ENCODE measurements at regions not wholly inside any gene's neighbourhood (a gene's known extent, or its start where the extent isn't known, plus 50 kb on each side); places are given as distances from the start of the nearest gene placed in this dataset.

GRCh38 chr15:95839367-95839782 is 491.1 kb upstream of the NR2F2 start:
- TF ChIP-seq EZH2 (IDR thresholded peaks at IDR 0.05; ENCODE audit: low read length, missing control alignments), result no peak
- TF ChIP-seq, protein P1, sequence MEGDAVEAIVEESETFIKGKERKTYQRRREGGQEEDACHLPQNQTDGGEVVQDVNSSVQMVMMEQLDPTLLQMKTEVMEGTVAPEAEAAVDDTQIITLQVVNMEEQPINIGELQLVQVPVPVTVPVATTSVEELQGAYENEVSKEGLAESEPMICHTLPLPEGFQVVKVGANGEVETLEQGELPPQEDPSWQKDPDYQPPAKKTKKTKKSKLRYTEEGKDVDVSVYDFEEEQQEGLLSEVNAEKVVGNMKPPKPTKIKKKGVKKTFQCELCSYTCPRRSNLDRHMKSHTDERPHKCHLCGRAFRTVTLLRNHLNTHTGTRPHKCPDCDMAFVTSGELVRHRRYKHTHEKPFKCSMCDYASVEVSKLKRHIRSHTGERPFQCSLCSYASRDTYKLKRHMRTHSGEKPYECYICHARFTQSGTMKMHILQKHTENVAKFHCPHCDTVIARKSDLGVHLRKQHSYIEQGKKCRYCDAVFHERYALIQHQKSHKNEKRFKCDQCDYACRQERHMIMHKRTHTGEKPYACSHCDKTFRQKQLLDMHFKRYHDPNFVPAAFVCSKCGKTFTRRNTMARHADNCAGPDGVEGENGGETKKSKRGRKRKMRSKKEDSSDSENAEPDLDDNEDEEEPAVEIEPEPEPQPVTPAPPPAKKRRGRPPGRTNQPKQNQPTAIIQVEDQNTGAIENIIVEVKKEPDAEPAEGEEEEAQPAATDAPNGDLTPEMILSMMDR (conservative IDR thresholded peaks at IDR 0.05 in 1 of 2, IDR thresholded peaks at IDR 0.05 in 1 of 2; ENCODE audit: low read depth in 1 of 2, low read length in 2 of 2), result no peak

All from fibroblast of lung (primary cell).